CD4-positive, alpha-beta T cell treated with Interleukin-4 for 4 hours (primary cell): ENCODE measurements at regions not wholly inside any gene's neighbourhood (a gene's known extent, or its start where the extent isn't known, plus 50 kb on each side); places are given as distances from the start of the nearest gene placed in this dataset.

Source experiments
- DNase-seq: peaks from one replicate; pipeline ENCODE4 v3.0.0-alpha.2; 2020

- no peak for DNase-seq
Measured at GRCh38 chr3:30170681-30171438, 435.5 kb upstream of the TGFBR2 start.

- DNase-seq = no peak
Measured at GRCh38 chr3:30174357-30174756, 432.0 kb upstream of the TGFBR2 start.

- no peak for DNase-seq
Measured at GRCh38 chr3:30180310-30181177, 425.9 kb upstream of the TGFBR2 start.

GRCh38 chr3:30181178-30181465, 425.3 kb upstream of the TGFBR2 start:
- no peak for DNase-seq

- DNase-seq = no peak
Measured at GRCh38 chr3:30181581-30181980, 424.8 kb upstream of the TGFBR2 start.

GRCh38 chr3:30183421-30183820, 423.0 kb upstream of the TGFBR2 start:
- DNase-seq = no peak

- DNase-seq = no peak
Measured at GRCh38 chr3:30184091-30184810, 422.1 kb upstream of the TGFBR2 start.

- no peak for DNase-seq
Measured at GRCh38 chr3:30185872-30186271, 420.5 kb upstream of the TGFBR2 start.

GRCh38 chr3:30186741-30187219, 419.6 kb upstream of the TGFBR2 start:
- DNase-seq = no peak

- no peak for DNase-seq
Measured at GRCh38 chr3:30187366-30187765, 419.0 kb upstream of the TGFBR2 start.

- DNase-seq = no peak
Measured at GRCh38 chr3:30188713-30189112, 417.7 kb upstream of the TGFBR2 start.

- DNase-seq = no peak
Measured at GRCh38 chr3:30189900-30190299, 416.5 kb upstream of the TGFBR2 start.

- no peak for DNase-seq
Measured at GRCh38 chr3:30193625-30194044, 412.8 kb upstream of the TGFBR2 start.

GRCh38 chr3:30195352-30195751, 411.0 kb upstream of the TGFBR2 start:
- DNase-seq = no peak

GRCh38 chr3:30198162-30198561, 408.2 kb upstream of the TGFBR2 start:
- DNase-seq = no peak

- DNase-seq = peak; percentile 51
Measured at GRCh38 chr3:30199096-30199759, 407.2 kb upstream of the TGFBR2 start.

- DNase-seq = no peak
Measured at GRCh38 chr3:30199855-30200254, 406.5 kb upstream of the TGFBR2 start.

GRCh38 chr3:30201715-30202114, 404.7 kb upstream of the TGFBR2 start:
- no peak for DNase-seq

- no peak for DNase-seq
Measured at GRCh38 chr3:30203301-30203700, 403.1 kb upstream of the TGFBR2 start.

GRCh38 chr3:30204126-30204525, 402.3 kb upstream of the TGFBR2 start:
- no peak for DNase-seq

- no peak for DNase-seq
Measured at GRCh38 chr3:30206051-30206450, 400.4 kb upstream of the TGFBR2 start.

GRCh38 chr3:30221619-30222018, 384.8 kb upstream of the TGFBR2 start:
- DNase-seq = no peak

- no peak for DNase-seq
Measured at GRCh38 chr3:30222441-30222840, 384.0 kb upstream of the TGFBR2 start.
